GM20431 (cell line): ENCODE measurements at regions not wholly inside any gene's neighbourhood (a gene's known extent, or its start where the extent isn't known, plus 50 kb on each side); places are given as distances from the start of the nearest gene placed in this dataset.

Source experiments
- in situ Hi-C: fragments of 300-500 bp; cut with MseI, MboI; formaldehyde crosslinking; loops from one replicate; pipeline ENCODE4 v1.15.0; 2020; ENCODE audit warnings: low sequenced_read_pairs; ENCODE audit not compliant: unreplicated experiment

DNA sequence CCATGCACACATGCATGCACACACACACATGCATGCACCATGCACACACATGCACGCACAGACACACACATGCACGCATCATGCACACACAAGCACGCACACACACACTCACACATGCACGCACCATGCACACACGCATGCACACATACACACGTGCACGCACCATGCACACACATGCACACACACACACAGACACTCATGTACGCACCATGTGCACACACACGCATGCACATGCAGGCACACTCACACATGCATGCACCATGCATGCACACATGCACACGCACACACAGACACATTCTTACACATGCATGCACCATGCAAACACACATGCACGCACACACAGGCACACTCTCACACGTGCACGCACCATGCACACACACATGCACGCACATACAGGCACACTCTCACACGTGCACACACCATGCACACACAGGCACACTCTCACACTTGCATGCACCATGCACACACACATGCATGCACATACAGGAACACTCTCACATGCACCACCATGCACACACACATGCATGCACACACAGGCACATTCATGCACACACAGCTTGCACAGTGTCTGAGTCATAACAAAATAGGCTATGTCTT is 117.5 kb downstream of the TENT4A start:
- in situ Hi-C loops: no loop called here

DNA sequence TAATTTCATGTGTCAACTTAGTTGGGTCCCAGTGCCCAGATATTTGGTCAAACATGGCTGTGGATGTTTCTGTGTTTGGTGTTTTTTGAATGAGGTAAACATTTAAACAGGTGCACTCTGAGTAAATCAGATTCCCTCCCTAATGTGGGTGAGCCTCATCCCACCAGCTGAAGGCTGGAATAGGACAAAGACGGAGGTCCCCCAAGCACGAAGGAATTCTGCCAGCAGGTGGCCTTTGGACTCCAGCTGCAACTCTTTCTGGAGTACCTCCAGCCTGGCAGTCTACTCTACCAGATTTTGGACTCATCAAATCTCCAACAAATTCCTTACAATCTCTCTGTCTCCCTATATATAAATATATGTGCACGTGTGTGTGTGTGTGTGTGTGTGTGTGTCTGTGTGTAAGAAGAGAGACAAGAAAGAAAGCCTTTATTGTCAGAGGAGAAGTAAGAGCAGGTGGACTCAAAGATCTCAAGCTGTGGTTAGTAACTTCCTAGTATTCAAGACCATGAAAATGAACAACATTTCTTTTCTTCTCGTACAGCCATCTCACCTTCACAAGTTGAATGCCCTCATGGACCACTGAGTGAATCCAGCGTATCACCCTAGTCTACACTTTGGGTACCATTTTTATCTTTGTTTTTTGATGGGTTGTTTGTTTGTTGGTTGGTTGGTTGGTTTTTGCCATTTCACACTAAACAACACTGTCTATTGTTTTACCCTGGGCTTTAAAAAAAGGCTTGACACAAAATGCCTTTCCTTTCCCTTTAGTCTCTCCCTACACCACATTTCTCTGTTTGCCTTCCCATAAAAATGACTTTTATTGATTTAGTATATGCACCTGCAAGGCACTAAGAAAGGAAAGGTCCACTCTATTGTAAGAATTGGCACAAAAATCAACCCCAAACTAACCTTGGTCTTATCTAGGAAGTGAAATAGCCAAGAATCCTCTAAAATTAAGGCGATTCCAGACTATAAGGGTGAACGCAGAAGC is 118.7 kb downstream of the TENT4A start:
- in situ Hi-C loops: no loop called here

DNA sequence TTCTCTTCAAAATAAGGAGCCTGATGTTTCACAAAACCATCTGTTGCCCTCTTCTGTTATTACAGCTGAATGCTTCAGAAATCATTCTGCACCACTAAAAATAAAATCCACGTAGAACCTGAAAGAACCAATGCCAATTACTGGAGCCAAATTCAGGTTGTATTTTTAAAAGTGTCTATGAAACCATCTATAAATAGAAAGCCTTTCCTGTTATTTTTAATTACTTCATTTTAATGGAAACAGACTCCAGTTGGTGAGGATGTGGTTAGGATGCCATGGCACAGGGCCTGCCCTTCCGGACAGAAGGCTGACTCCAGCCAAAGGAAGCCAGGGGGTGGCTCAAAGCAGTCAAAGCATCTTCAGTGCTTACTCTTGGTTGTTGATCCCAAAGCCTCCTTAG is 119.8 kb downstream of the TENT4A start:
- in situ Hi-C loops: no loop called here

DNA sequence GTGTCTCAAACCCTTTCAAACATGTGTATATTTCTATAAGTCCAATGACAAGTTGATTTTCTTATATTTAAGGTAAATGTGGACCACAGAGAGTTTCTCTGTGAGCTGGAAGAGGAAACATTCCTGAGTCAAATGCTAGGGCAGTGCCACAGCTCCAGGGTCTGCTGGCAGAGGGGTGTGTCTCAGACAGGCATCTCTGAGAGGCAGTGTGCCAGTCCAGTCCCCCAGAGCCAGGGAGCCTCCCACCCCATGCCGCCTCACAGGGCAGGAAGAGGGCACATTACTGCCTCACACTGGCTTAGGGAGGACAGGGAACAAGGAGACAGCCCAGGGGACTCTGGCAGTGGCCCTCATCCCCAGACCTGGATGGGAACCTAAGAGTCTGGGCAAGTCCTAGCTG is 120.2 kb downstream of the TENT4A start:
- in situ Hi-C loops: no loop called here

DNA sequence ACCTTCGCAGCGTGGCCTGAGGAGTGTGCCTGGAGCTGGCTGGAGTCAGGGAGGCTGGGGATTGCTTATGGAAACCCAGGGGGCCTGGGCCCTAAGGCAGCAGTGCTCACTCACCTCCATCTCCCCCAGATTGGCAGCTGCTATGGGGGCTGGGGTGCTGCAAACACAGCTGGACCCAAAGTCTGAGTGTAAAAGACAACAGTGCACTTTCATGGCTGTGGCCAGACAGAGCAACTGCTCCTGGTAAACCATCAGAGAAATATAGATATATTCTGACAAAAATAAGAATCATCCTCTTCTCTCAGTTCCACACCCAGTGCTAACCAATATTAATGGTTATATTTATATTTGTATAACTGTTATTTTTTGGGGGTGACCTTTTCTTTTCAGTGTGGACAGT is 123.9 kb downstream of the TENT4A start:
- in situ Hi-C loops: no loop called here

DNA sequence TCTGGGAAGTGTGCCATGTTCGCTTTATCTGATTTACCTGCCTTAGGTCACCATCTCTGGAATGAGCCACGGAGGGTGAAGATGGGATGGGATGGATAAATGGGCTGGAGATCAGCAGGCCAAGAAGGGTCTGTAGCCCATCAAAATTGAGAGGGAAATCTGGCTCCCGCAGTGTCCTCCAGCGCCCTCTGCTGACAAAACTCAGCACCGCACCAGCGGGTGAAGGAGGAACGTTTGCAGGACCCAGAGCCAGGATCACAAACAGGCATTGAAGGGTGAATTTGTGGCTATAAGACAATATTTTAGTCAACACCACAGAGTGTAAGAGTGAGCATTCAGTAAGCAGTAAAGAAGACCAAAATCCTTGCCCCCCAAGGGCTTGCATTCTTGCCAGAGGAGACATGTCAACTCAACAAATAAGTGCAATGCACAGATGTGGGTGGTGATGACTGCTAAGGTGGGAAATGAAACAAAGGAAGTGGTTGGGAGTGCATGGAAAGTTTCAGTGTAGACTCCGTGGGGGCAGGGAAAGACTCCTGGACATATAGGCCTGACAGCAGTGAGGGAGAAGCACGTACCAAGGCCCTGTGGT is 124.4 kb downstream of the TENT4A start:
- in situ Hi-C loops: no loop called here

DNA sequence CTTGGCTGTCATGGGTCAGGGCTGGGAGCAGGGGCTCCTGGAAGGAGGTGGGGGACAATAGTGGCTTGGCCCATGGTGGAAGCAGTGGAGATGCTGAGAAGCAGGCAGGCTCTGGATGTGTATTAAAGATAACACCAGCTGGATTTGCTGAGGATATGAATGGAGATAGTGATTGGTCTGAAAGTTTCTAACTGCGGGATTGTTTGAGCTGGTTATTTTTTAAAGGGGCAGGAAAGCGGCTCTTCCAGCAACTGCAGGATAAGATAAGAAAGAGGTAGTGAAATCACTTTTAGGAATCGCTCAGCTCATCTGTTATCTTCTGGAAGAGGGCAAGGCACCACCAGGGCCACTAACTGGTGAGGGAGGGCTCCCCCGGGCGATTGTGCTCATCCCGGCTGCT is 125.5 kb downstream of the TENT4A start:
- in situ Hi-C loops: no loop called here

DNA sequence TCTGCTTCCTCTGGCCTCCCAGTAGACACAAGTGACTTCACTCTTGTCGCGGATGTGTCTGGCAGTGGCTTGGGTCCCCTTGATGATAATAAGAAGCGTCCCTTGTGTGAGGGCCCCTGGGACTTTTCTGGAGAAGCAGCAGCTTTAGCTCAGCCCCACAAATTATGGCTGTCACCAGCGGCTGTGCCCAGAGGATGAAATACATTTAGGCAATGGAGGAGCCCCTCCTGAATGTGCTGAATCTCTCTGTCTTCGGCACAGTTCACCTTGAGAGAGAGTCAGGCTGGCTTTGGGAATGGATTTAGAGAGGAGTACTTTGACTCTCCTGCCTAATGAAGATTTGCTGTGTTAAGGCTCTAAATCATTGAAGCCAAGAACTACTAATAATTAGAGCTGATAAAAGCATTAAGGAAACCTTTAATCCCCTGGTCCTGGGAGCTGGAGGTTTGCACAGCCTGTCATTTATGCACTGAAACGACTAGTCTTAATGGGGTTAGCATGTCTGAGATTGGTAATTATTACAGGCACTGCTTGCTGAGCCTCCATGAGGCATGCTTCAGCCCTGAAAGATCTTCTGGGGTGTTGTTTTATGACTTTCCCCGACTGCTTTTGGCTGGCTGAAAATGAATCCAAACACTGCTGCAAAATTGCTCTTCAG is 127.0 kb downstream of the TENT4A start:
- in situ Hi-C loops: no loop called here

DNA sequence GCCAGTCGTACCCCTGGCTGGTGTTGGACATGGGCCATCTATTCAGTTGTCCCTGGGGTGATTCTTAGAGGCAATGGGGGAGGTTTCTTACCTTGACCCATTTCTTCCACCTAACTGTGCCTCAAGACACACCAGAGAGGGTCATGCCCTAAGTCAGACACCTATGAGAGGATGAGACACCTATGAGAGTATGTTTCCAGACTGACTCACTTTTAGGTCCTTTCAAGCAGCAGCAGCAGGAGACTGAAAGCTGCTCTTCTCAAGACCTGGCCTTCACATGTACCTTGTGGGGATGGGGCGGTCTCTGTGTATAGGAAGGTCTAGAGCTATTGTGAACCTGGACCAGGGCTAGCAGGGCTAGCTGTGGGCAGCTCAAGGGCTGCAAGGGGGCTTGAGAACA is 130.1 kb downstream of the TENT4A start:
- in situ Hi-C loops: no loop called here

DNA sequence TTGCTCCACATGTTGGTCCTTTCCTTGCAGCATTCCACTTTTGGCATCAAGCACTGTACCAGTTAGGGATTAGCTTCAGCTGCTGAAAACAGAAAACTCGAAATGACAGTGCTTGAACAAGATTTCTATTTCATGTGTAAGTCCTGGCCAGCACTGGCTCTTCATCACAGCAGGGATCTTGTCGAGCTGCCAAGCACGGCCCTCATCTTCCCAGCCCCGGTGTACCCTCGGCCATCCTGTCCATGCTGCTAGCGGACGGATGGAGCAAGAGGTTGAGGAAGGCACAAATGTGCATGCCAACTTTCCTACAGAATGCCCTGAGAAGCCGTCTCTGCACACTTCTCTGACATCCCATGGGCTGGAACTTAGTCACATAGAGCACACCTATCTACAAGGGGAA is 130.6 kb downstream of the TENT4A start:
- in situ Hi-C loops: no loop called here

DNA sequence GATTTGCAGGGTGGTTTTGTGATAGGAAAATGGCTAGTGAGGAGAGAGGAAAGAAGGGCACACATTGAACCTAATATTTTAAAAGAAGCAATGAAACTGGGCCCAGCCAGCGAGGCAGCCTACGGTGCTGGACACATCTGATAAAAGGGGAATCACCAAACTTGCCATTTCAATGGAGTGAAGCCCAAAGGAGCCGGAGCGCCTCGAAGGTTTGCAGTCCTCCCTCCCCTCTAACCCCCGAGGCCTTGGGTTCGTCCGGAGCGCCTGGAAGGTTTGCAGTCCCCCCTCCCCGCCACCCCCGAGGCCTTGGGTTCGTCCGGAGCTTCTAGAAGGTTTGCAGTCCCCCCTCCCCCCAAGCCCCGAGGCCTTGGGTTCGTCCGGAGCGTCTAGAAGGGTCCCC is 132.6 kb downstream of the TENT4A start:
- in situ Hi-C loops: no loop called here

DNA sequence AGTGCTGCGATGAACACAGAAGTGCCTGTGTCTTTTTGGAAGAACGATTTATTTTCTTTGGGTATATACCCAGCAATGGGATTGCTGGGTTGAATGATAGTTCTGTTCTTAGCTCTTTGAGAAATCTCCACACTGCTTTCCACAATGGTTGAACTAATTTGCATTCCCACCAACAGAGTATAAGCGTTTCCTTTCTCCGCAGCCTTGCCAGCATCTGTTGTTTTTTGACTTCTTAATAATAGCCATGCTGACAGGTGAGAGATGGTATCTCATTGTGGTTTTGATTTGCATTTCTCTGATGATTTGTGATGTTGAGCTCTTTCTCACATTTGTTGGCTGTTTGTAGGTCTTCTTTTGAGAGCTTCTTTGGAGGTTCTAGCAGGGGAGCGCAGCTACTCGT is 134.6 kb downstream of the TENT4A start:
- in situ Hi-C loops: no loop called here

DNA sequence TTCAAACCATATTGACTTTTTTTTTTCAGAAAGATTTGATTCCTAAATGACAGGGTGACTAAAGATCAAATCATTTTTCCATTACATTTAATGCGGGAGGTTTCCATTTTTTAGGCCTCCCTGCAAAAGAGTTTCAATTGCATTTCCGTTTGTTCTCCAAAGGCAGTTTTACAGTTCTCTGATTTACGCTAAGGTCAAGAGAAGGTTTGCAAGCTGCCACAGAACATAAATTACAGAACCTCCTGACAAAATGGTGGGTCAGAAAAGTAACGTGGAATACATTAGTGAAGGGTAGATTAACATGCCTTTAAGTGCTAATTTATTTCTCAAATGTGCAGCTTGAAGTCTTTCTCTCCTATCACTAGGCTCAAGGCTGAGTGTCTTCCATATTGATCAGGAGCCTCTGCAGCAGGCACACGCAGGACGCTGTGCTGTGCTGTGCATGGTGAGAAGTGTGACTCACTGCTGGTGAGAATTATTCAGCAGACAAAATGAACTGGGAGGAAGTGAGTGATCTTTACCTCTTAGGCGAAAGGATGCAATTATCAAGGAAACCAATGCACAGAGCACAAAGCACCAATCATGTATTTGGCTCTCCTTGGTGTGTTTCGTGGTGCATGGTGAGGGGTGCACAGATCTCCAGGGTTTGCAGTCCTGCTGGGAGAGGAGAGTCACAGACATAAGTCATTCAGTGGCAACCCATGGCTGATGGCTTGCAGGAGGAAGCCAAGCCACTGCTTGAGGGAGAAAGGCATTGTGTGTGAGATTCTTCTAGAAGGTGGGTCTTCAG is 136.3 kb downstream of the TENT4A start:
- in situ Hi-C loops: no loop called here

DNA sequence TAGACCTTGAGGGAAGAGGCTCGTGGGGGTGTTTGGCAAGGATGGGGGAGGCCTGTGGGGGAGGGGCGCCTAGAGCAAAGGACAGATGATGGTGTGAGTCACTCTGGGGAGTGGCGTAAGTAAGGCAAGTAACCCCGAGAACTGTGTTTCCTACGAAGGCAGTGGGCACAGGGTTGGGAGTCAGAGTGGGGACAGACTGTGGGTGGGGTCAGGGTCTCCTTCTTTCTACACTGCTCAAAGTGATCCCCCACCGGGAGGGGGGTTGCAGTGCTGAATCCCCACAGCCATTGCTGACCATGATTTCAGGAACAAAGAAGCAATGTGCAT is 136.8 kb downstream of the TENT4A start:
- in situ Hi-C loops: no loop called here

DNA sequence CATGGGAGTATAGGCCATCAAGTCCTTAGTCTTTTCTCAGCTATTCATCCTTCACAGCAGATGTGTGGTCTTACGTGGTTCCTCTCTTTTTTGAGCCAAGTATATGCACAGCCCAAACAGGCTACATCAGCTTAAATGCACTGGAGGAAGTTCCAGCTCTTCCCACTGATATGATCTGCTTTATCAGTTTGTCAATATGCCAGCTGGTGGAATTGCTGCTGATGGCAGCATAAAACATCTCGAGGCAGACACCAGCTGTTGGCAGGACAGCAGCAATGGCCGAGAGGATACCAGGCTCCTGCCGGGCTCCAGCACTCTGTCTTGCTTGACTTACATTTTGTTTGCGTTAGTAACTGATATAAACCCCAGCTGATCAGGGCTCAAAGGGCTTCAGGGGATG is 143.4 kb downstream of the TENT4A start:
- in situ Hi-C loops: no loop called here

DNA sequence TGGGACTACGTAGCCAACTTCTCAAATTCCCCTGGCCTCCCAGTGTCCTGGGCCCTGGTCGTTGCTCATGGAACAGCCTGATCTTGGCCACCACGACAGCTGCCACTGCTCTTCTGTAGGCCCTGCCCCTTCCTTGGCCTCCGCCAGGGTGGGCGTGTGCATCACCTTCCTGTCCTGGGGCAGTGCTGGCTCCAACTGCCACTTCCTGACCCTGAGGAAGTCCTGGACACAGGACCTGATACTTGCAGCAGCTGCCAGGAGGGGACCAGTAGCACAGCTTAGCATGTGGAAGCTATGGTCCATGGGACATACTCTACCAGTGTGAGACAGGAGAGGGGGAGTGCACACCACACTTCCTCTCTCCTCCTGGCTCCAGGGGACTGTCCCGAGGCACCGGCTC is 145.2 kb downstream of the TENT4A start:
- in situ Hi-C loops: no loop called here

DNA sequence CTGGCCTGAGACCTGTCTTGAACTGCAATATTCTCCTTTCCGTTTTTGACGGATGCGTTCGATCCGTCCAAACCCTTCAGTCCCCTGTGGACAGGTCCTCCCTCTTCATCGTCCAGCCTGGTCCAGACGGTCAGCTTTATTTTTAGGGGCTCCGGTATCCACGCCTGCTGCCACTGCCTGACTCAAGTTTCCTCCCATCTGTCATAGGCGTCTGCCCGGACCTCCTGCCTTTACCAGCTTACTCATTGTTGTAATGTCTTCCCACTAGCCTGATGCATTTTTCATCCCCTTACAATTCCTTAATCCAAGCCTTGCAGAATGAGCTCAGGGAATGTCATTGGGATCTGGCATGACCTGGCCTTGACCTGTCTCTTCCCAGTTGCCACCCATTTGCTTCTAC is 145.8 kb downstream of the TENT4A start:
- in situ Hi-C loops: no loop called here

DNA sequence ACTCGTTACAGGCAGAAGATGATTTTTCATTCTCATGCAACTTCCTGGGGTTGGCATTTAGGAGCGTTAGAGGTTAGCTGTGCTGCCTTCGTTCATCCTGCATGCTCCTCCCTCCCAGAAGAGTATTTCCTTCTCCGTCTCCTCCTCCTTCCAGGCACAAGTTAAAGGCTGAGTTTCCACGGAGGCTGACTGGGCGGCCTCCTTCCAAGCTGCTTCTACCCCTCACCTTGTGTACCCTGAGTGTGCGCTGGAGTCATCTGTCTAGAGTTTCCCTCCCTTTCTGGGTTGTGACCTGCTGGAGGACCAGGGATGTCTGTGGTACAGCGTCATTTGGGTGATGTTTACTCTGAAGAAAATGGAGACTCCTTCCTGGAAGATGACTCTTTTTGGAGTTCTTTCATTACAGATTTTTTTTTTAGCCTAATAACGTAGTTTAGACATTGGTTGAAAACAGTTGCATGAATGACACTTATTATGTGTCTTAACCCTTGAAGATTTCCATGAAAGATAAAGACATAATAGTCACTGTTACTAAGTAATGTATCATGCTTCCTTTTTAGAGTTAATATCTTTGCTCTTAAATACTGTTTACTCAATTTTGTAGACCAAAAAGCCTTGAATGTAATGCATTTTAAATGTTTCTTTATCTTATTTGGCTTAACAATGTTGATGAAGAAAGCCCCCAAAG is 146.9 kb downstream of the TENT4A start:
- in situ Hi-C loops: no loop called here

DNA sequence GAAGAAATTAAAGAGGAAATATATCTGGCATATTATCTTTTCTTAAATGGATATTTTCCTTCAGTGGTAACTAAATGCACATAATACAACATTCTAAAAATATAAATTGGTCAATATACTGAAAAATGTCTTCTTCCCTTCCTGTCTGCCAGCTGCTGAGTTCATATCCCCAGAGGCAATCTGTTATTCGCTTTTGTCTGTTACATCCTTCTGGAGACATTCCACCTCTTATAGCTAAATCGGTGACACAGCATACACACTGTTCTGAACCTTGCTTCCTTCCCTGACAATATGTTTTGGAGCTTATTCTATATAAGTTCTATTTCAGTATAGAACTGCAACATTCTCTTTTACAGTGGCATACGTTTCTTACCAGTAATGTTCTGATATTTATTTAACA is 147.8 kb downstream of the TENT4A start:
- in situ Hi-C loops: no loop called here

DNA sequence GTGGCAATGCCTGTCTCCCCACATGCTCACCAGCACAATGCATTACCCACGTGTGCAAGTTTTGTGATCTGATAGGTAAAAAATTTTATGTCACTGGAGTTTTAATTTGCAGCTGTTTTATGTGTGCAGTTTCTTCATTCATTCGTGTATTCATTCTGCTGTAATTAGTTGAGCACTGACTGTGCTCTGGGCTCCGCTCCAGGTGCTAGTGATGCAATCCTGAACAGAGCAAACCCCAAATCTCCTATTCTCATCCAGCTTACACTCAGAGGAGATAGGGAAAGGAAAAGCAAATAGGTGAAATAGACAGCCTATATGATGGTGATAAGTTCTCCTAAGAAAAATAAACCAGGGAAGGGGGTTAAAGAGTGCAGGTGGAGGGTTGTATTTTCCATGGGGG is 148.4 kb downstream of the TENT4A start:
- in situ Hi-C loops: no loop called here
